Glutamatergic neuron (in vitro differentiated cells): ENCODE measurements at regions not wholly inside any gene's neighbourhood (a gene's known extent, or its start where the extent isn't known, plus 50 kb on each side); places are given as distances from the start of the nearest gene placed in this dataset.

Experiments used
- DNase-seq: peaks from one replicate; pipeline ENCODE4 v3.0.0; 2022
- H3K27ac Mint-ChIP-seq: one replicate; pipeline ENCODE4 v1.8.0; 2020; ENCODE audit warnings: mild to moderate bottlenecking, mixed read lengths, inconsistent platforms; ENCODE audit not compliant: unreplicated experiment
- H3K27me3 Mint-ChIP-seq: one replicate; pipeline ENCODE4 v1.8.0; 2020; ENCODE audit warnings: mild to moderate bottlenecking, moderate library complexity, mixed read lengths, inconsistent platforms; ENCODE audit not compliant: unreplicated experiment
- H3K36me3 Mint-ChIP-seq: one replicate; pipeline ENCODE4 v1.8.0; 2020; ENCODE audit warnings: mild to moderate bottlenecking, mixed read lengths, inconsistent platforms; ENCODE audit not compliant: unreplicated experiment
- H3K4me1 Mint-ChIP-seq: one replicate; pipeline ENCODE4 v1.8.0; 2020; ENCODE audit warnings: mild to moderate bottlenecking, low read depth, mixed read lengths, inconsistent platforms; ENCODE audit not compliant: unreplicated experiment
- H3K4me3 Mint-ChIP-seq: one replicate; pipeline ENCODE4 v1.8.0; 2020; ENCODE audit warnings: mild to moderate bottlenecking, mixed read lengths, inconsistent platforms; ENCODE audit not compliant: unreplicated experiment
- H3K9me3 Mint-ChIP-seq: one replicate; pipeline ENCODE4 v1.8.0; 2020; ENCODE audit warnings: mild to moderate bottlenecking, moderate library complexity, mixed read lengths, inconsistent platforms; ENCODE audit not compliant: unreplicated experiment
- TF ChIP-seq, protein P1 (sequence below): fragments of 200-600 bp; sonication (generic); IDR thresholded peaks from one replicate; pipeline ENCODE4 v1.5.0; 2021; ENCODE audit not compliant: partially characterized antibody, unreplicated experiment

DNA sequence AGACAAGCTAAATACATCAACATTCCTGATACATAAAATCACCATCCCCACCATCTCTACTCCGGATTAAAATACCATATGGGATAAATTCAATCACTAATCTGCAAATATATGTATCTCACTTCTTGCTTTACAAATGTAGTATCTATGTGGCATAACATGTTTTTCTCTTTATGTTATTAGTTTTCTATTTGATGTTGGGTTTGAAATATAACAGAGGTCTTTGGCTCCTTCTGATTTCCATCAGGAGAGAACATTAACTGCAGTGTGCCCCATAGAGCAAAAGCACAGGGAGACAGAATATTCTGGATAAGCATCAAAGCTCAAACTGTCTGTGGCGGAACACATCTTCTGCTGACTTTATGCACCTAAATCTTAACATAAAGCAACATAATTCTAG is 547.2 kb upstream of the CDH8 start:
- Mint-ChIP-seq H3K36me3 (peaks cover 8% of the 10 kb centered on the region), H3K4me3 (no peak overlapping the region), H3K4me1 (no peaks in the 10 kb centered on the region), H3K27ac (no peak overlapping the region), H3K27me3 (no peaks in the 10 kb centered on the region), H3K9me3 (no peaks in the 10 kb centered on the region)
- no peak for DNase-seq
- TF ChIP-seq, protein P1, sequence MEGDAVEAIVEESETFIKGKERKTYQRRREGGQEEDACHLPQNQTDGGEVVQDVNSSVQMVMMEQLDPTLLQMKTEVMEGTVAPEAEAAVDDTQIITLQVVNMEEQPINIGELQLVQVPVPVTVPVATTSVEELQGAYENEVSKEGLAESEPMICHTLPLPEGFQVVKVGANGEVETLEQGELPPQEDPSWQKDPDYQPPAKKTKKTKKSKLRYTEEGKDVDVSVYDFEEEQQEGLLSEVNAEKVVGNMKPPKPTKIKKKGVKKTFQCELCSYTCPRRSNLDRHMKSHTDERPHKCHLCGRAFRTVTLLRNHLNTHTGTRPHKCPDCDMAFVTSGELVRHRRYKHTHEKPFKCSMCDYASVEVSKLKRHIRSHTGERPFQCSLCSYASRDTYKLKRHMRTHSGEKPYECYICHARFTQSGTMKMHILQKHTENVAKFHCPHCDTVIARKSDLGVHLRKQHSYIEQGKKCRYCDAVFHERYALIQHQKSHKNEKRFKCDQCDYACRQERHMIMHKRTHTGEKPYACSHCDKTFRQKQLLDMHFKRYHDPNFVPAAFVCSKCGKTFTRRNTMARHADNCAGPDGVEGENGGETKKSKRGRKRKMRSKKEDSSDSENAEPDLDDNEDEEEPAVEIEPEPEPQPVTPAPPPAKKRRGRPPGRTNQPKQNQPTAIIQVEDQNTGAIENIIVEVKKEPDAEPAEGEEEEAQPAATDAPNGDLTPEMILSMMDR: no peak

DNA sequence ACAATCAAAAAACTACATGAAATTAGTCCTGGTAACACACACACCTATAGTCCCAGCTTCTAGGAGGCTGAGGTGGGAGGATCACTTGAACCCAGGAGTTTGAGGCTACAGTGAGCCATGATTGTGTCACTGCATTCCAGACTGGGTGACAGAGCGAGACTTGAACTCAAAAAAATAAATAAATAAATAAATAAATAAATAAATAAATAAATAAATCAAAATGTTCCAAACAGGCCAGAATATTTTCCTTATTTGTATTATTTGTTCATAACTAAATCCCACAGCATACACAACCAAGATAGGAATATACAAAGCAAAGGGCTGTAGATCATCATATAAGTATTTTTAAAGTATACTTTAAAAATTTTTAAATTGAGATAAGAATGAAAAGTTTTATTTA is 537.2 kb upstream of the CDH8 start:
- Mint-ChIP-seq H3K27ac (no peak overlapping the region), H3K27me3 (peaks cover 2% of the 10 kb centered on the region), H3K9me3 (peaks cover 1% of the 10 kb centered on the region), H3K36me3 (no peaks in the 10 kb centered on the region), H3K4me1 (peaks cover 5% of the 10 kb centered on the region), H3K4me3 (no peak overlapping the region)
- DNase-seq: no peak
- TF ChIP-seq, protein P1: no peak

DNA sequence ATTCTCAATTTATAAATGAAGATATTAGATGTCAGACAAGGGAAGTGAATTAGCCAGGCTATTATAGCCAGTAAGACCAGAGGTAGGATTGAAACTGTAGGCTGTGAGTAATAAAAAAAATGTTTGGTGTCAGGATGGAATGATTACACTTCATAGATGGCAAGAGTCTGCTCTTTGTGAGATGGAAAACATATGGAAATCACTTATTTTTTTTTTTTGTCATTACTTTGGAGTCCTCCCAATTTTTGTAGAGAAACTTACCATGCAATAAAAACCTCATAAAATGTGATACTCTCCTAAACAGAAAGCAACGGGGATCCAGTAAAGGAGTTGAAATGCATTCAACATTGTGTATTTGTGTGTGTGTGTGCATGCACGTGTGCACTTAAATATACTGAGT is 532.7 kb upstream of the CDH8 start:
- H3K4me1 Mint-ChIP-seq: peaks cover 2% of the 10 kb centered on the region
- H3K27ac Mint-ChIP-seq: no peak overlapping the region
- no peak for DNase-seq
- no peak overlapping the region for H3K4me3 Mint-ChIP-seq
- no peaks in the 10 kb centered on the region for H3K9me3 Mint-ChIP-seq
- H3K27me3 Mint-ChIP-seq: no peaks in the 10 kb centered on the region
- no peaks in the 10 kb centered on the region for H3K36me3 Mint-ChIP-seq
- TF ChIP-seq, protein P1: no peak

DNA sequence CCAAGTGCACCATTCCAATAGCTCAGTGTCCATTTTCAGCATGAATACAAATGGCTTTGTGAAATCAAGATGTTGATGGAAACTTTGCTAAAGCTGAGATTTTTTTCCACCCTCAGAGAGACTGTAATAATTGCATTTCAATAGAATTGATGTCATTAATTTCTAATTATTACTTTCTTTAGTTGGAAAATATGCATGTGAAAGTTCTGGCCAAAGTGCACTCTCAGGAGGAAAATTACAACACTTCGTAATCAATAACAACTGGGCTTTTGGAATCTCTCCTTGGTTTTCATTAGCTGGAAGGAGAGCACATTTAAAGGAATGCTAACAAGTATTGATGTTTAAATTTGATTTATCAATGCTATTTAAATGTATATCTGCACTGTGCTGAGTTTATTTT is 529.5 kb upstream of the CDH8 start:
- H3K36me3 Mint-ChIP-seq: no peaks in the 10 kb centered on the region
- TF ChIP-seq, protein P1: no peak
- H3K27ac Mint-ChIP-seq: no peak overlapping the region
- no peak overlapping the region for H3K4me3 Mint-ChIP-seq
- H3K27me3 Mint-ChIP-seq: peaks cover 2% of the 10 kb centered on the region
- H3K4me1 Mint-ChIP-seq: no peaks in the 10 kb centered on the region
- no peaks in the 10 kb centered on the region for H3K9me3 Mint-ChIP-seq
- DNase-seq: no peak

DNA sequence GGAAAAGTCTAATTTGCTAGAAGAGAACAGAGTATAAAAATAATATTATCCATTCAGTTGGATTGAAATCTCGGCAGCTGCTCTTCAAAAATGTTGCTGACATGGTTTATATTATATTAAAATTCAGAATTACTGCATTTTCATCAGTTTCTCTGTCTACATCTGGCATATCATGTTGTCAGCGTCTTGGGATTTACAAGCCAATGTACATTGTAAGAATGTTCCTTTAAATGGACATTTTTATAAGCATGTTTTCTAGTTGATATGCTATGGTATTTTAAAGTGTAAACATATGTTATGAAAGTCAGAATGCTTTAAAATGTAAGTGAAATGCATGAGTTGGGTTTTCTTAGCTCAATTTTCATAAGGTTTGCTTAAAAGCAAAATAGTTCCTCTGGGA is 528.1 kb upstream of the CDH8 start:
- peaks cover 2% of the 10 kb centered on the region for H3K27me3 Mint-ChIP-seq
- DNase-seq: no peak
- H3K36me3 Mint-ChIP-seq: no peaks in the 10 kb centered on the region
- no peaks in the 10 kb centered on the region for H3K4me1 Mint-ChIP-seq
- no peak overlapping the region for H3K27ac Mint-ChIP-seq
- H3K4me3 Mint-ChIP-seq: no peak overlapping the region
- TF ChIP-seq, protein P1: no peak
- no peaks in the 10 kb centered on the region for H3K9me3 Mint-ChIP-seq
